ENCODE measurements at regions not wholly inside any gene's neighbourhood (a gene's known extent, or its start where the extent isn't known, plus 50 kb on each side); places are given as distances from the start of the nearest gene placed in this dataset.
"Not testable (repeated sequence)": the region's sequence is repeated elsewhere in the genome, so short reads cannot be mapped to it uniquely, and the experiment has no call there.

- H3K27me3 ChIP-seq (ENCODE audit: insufficient read depth, low read length); intact Hi-C loops (cut with micrococcal nuclease); BruUV-seq (replicated peaks); H3K9ac ChIP-seq (ENCODE audit: low read length); H3K4me3 ChIP-seq (replicated peaks in 1 of 2; ENCODE audit: low read depth in 1 of 2, low read length in 2 of 2); H3K27ac ChIP-seq (ENCODE audit: low read depth, low read length); H3K79me2 ChIP-seq (ENCODE audit: insufficient read depth, low read length); H3K4me1 ChIP-seq (ENCODE audit: control insufficient read depth in 1 of 2, insufficient read depth in 2 of 2, low read length in 2 of 2); POLR2A ChIA-PET; H3K36me3 ChIP-seq (ENCODE audit: control insufficient read depth in 1 of 2, insufficient read depth in 2 of 2, low read length in 2 of 2); H3K4me2 ChIP-seq (ENCODE audit: low read length); RAD21 ChIA-PET (ENCODE audit: low non-redundant PET in 1 of 2, low total read pairs in 2 of 2, uncharacterized antibody in 2 of 2, unreplicated experiment in 2 of 2); ATAC-seq; CTCF ChIA-PET; DNase-seq (ENCODE audit: low read depth, low spot score); H4K20me1 ChIP-seq (ENCODE audit: insufficient read depth); H2AFZ ChIP-seq (ENCODE audit: low read depth, low read length, poor library complexity, severe bottlenecking); H3K9me3 ChIP-seq (ENCODE audit: control insufficient read depth in 1 of 2, insufficient read depth in 1 of 2, low read depth in 1 of 2, low read length in 2 of 2); H3K9me2 ChIP-seq (ENCODE audit: insufficient read depth): not testable (repeated sequence)
Observed at GRCh38 chr10:22467393-22467792, 122.1 kb downstream of the SPAG6 start.

DNA sequence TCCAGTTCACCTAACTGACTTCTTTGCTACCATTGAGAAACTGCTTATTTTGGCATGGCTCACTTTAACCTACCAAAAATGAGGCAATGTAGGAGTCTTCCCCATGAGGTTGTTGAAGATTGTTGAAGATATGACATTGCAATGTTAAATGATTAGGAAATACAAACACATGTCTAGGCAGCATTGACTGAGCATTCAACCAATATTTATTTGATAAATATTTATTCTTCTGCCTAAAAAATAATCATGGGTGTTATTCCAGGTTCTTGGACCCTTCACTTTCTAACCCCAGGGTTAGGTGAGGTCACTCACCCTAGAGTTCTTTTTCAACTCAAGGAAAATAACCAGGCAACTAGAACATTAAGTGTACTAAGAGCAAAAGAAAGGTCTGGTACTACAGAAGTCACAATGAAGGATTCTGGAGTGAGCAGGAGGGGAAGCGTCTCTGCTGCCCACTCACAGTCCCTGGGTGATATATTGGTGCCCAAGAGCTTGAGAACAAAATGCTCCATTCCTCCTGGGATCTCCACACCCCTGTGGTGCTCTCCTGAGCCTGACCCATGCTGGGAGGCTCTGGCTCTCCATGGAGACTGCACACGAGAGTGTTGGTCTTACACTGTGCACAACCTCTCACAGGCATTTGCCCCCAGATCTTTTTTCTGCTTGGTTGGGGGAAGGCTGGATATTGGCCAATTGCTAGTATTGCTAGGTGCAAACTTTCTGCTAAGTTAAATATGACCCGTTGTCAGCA, 123.4 kb downstream of the SPAG6 start:
- no peak overlapping the region for H3K4me2 ChIP-seq (ENCODE audit: low read length)
- H3K27me3 ChIP-seq (ENCODE audit: insufficient read depth, low read length), result no peaks in the 10 kb centered on the region
- ATAC-seq (no peak), DNase-seq (ENCODE audit: low read depth, low spot score) (no peak)
- no peak overlapping the region for H3K9ac ChIP-seq (ENCODE audit: low read length)
- no peaks in the 10 kb centered on the region for H3K36me3 ChIP-seq (ENCODE audit: control insufficient read depth in 1 of 2, insufficient read depth in 2 of 2, low read length in 2 of 2)
- no peaks in the 10 kb centered on the region for H4K20me1 ChIP-seq (ENCODE audit: insufficient read depth)
- ChIA-PET CTCF (no interaction called here), RAD21 (ENCODE audit: low non-redundant PET in 1 of 2, low total read pairs in 2 of 2, uncharacterized antibody in 2 of 2, unreplicated experiment in 2 of 2) (no interaction called here), POLR2A (no interaction called here)
- H3K27ac ChIP-seq (ENCODE audit: low read depth, low read length), result no peak overlapping the region
- no peaks in the 10 kb centered on the region for H3K4me1 ChIP-seq (ENCODE audit: control insufficient read depth in 1 of 2, insufficient read depth in 2 of 2, low read length in 2 of 2)
- no peak overlapping the region for H2AFZ ChIP-seq (ENCODE audit: low read depth, low read length, poor library complexity, severe bottlenecking)
- intact Hi-C loops (cut with micrococcal nuclease), result no loop called here
- H3K79me2 ChIP-seq (ENCODE audit: insufficient read depth, low read length), result no peaks in the 10 kb centered on the region
- H3K9me2 ChIP-seq (ENCODE audit: insufficient read depth), result no peaks in the 10 kb centered on the region
- H3K9me3 ChIP-seq (ENCODE audit: control insufficient read depth in 1 of 2, insufficient read depth in 1 of 2, low read depth in 1 of 2, low read length in 2 of 2), result no peaks in the 10 kb centered on the region
- H3K4me3 ChIP-seq (replicated peaks in 1 of 2; ENCODE audit: low read depth in 1 of 2, low read length in 2 of 2), result no peak overlapping the region
- BruUV-seq (replicated peaks), result no TSS peak
- TF ChIP-seq SP1 (IDR thresholded peaks at IDR 0.05; ENCODE audit: low read depth) (no peak), SRF (IDR thresholded peaks at IDR 0.05; ENCODE audit: low read depth) (no peak), ZNF274 (IDR thresholded peaks at IDR 0.05; ENCODE audit: low read depth, low read length) (no peak), CEBPB (IDR thresholded peaks at IDR 0.05; ENCODE audit: low read depth) (no peak), RAD21 (IDR thresholded peaks at IDR 0.05; ENCODE audit: low read depth) (no peak), TCF7L2 (IDR thresholded peaks at IDR 0.05; ENCODE audit: borderline replicate concordance, extremely low read depth, insufficient read depth, insufficient read length) (no peak), ZFX (IDR thresholded peaks at IDR 0.05) (no peak), JUND (IDR thresholded peaks at IDR 0.05) (no peak), SIN3A (IDR thresholded peaks at IDR 0.05; ENCODE audit: low read depth) (no peak), POLR2AphosphoS5 (IDR thresholded peaks at IDR 0.05; ENCODE audit: low read depth, low read length) (no peak), EGR1 (IDR thresholded peaks at IDR 0.05; ENCODE audit: low read depth) (no peak), CBX3 (IDR thresholded peaks at IDR 0.05; ENCODE audit: low read depth) (no peak), EZH2phosphoT487 (IDR thresholded peaks at IDR 0.05; ENCODE audit: borderline replicate concordance) (no peak)
- TF ChIP-seq, protein P1, sequence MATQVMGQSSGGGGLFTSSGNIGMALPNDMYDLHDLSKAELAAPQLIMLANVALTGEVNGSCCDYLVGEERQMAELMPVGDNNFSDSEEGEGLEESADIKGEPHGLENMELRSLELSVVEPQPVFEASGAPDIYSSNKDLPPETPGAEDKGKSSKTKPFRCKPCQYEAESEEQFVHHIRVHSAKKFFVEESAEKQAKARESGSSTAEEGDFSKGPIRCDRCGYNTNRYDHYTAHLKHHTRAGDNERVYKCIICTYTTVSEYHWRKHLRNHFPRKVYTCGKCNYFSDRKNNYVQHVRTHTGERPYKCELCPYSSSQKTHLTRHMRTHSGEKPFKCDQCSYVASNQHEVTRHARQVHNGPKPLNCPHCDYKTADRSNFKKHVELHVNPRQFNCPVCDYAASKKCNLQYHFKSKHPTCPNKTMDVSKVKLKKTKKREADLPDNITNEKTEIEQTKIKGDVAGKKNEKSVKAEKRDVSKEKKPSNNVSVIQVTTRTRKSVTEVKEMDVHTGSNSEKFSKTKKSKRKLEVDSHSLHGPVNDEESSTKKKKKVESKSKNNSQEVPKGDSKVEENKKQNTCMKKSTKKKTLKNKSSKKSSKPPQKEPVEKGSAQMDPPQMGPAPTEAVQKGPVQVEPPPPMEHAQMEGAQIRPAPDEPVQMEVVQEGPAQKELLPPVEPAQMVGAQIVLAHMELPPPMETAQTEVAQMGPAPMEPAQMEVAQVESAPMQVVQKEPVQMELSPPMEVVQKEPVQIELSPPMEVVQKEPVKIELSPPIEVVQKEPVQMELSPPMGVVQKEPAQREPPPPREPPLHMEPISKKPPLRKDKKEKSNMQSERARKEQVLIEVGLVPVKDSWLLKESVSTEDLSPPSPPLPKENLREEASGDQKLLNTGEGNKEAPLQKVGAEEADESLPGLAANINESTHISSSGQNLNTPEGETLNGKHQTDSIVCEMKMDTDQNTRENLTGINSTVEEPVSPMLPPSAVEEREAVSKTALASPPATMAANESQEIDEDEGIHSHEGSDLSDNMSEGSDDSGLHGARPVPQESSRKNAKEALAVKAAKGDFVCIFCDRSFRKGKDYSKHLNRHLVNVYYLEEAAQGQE (IDR thresholded peaks at IDR 0.05; ENCODE audit: low read depth), result no peak
- TF ChIP-seq, protein P2, sequence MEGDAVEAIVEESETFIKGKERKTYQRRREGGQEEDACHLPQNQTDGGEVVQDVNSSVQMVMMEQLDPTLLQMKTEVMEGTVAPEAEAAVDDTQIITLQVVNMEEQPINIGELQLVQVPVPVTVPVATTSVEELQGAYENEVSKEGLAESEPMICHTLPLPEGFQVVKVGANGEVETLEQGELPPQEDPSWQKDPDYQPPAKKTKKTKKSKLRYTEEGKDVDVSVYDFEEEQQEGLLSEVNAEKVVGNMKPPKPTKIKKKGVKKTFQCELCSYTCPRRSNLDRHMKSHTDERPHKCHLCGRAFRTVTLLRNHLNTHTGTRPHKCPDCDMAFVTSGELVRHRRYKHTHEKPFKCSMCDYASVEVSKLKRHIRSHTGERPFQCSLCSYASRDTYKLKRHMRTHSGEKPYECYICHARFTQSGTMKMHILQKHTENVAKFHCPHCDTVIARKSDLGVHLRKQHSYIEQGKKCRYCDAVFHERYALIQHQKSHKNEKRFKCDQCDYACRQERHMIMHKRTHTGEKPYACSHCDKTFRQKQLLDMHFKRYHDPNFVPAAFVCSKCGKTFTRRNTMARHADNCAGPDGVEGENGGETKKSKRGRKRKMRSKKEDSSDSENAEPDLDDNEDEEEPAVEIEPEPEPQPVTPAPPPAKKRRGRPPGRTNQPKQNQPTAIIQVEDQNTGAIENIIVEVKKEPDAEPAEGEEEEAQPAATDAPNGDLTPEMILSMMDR (IDR thresholded peaks at IDR 0.05 in 2 of 3, conservative IDR thresholded peaks at IDR 0.05 in 1 of 3; ENCODE audit: borderline replicate concordance in 1 of 3, insufficient read depth in 1 of 3, low read depth in 2 of 3, low read length in 2 of 3), result no peak
- TF ChIP-seq, protein P3, sequence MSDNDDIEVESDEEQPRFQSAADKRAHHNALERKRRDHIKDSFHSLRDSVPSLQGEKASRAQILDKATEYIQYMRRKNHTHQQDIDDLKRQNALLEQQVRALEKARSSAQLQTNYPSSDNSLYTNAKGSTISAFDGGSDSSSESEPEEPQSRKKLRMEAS (IDR thresholded peaks at IDR 0.05), result no peak
